Bronchial epithelial cell (primary cell): ENCODE measurements at regions not wholly inside any gene's neighbourhood (a gene's known extent, or its start where the extent isn't known, plus 50 kb on each side); places are given as distances from the start of the nearest gene placed in this dataset.
"Not testable (repeated sequence)": the region's sequence is repeated elsewhere in the genome, so short reads cannot be mapped to it uniquely, and the experiment has no call there.

Experiments
- DNase-seq: peaks from one replicate; pipeline ENCODE4 v3.0.0-alpha.2; 2010; ENCODE audit warnings: low read depth
- FAIRE-seq: peaks from 2 replicates; lab custom pipeline; 2011; peaks lifted over from hg19 to GRCh38; lab: Jason Lieb, UNC
- H3K27me3 ChIP-seq: 2 replicates; pipeline ENCODE4 v1.5.1; 2011; ENCODE audit warnings: low read length; ENCODE audit not compliant: control insufficient read depth, insufficient read depth
- H3K36me3 ChIP-seq: 2 replicates; pipeline ENCODE4 v1.5.1; 2011; ENCODE audit warnings: low read length; ENCODE audit not compliant: control insufficient read depth, insufficient read depth
- H3K4me3 ChIP-seq: 2 replicates; pipeline ENCODE4 v1.5.1; 2011; ENCODE audit warnings: mild to moderate bottlenecking, low read depth, low read length, control low read depth
- TF ChIP-seq, protein P1 (sequence below): IDR thresholded peaks from 2 replicates; pipeline ENCODE4 v1.5.1; 2011; ENCODE audit warnings: mild to moderate bottlenecking, moderate library complexity, low read length, control low read depth, inconsistent platforms; ENCODE audit not compliant: insufficient read depth, severe bottlenecking

DNA sequence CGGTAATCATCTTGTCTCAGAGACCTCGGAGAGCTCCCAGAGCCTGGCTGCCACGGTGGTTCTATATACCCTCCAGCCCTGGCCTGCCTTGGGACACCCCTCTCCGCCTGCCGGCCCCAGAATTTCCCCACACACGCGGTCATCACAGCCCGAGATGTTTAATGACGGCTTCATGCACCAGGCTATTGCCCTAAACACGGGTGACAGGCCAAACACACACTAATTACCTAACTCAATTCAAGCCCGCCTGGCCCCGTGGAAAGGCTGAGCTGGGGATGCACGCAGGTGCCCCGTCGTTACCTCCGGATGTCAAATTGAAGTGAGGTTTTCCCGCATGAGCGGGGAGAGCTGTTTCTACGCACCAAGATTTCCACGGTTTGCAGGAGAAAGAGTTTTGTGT lies 72.9 kb upstream of the PPP2R3B start:
- Histone ChIP-seq H3K27me3 (no peaks in the 10 kb centered on the region), H3K4me3 (no peak overlapping the region), H3K36me3 (no peaks in the 10 kb centered on the region)
- FAIRE-seq (no peak), DNase-seq (no peak)
- TF ChIP-seq, protein P1, sequence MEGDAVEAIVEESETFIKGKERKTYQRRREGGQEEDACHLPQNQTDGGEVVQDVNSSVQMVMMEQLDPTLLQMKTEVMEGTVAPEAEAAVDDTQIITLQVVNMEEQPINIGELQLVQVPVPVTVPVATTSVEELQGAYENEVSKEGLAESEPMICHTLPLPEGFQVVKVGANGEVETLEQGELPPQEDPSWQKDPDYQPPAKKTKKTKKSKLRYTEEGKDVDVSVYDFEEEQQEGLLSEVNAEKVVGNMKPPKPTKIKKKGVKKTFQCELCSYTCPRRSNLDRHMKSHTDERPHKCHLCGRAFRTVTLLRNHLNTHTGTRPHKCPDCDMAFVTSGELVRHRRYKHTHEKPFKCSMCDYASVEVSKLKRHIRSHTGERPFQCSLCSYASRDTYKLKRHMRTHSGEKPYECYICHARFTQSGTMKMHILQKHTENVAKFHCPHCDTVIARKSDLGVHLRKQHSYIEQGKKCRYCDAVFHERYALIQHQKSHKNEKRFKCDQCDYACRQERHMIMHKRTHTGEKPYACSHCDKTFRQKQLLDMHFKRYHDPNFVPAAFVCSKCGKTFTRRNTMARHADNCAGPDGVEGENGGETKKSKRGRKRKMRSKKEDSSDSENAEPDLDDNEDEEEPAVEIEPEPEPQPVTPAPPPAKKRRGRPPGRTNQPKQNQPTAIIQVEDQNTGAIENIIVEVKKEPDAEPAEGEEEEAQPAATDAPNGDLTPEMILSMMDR, result no peak

DNA sequence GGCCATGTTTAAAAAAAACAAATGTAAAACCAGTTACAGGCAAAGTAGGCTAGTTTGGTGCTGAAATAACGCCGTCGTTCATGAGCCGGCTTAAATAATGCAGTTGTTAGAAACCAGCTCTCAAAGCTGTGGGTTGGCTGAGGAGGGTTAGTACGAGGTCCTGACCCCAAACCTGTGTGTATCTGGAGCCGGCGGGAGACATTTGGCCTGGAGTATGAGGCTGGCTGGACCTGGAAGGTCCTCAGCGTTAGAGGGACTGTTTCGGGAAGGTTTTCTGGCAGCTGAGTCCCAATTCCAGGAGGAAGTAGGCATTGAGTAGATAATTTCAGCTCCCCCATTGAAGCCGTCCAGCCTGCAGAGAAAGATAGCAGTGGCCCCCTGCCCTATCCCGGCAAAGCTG lies 73.4 kb upstream of the PPP2R3B start:
- no peaks in the 10 kb centered on the region for H3K36me3 ChIP-seq
- no peaks in the 10 kb centered on the region for H3K27me3 ChIP-seq
- no peak overlapping the region for H3K4me3 ChIP-seq
- DNase-seq (no peak), FAIRE-seq (no peak)
- TF ChIP-seq, protein P1, result no peak

GRCh38 chrX:460823-461640 lies 74.3 kb upstream of the PPP2R3B start:
- Histone ChIP-seq H3K36me3 (no peaks in the 10 kb centered on the region), H3K27me3 (no peaks in the 10 kb centered on the region), H3K4me3 (no peak overlapping the region)
- TF ChIP-seq, protein P1, result no peak
- FAIRE-seq (no peak), DNase-seq (no peak)

DNA sequence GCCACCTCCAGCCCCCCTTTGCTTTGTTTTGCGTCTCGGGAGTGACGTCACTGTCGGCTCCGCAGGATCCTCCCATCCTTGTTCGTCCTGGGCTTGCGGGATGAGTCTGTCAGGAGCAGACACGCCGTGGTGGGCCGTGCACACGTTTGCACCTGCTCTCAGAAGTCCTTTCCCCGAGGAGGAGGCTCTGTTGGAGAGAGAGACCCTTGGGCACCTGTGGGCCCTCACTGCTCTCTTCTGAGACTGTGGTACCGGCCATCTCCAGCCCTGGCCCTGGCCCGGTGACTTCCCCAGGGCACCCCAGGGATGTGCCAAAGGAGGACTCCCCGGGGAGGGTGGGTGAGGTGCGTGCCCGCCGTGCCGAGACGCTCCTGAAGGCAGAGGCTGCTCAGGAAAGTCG lies 76.1 kb upstream of the PPP2R3B start:
- no peaks in the 10 kb centered on the region for H3K36me3 ChIP-seq
- DNase-seq (no peak), FAIRE-seq (no peak)
- TF ChIP-seq, protein P1, result no peak
- H3K4me3 ChIP-seq, result no peak overlapping the region
- no peaks in the 10 kb centered on the region for H3K27me3 ChIP-seq

DNA sequence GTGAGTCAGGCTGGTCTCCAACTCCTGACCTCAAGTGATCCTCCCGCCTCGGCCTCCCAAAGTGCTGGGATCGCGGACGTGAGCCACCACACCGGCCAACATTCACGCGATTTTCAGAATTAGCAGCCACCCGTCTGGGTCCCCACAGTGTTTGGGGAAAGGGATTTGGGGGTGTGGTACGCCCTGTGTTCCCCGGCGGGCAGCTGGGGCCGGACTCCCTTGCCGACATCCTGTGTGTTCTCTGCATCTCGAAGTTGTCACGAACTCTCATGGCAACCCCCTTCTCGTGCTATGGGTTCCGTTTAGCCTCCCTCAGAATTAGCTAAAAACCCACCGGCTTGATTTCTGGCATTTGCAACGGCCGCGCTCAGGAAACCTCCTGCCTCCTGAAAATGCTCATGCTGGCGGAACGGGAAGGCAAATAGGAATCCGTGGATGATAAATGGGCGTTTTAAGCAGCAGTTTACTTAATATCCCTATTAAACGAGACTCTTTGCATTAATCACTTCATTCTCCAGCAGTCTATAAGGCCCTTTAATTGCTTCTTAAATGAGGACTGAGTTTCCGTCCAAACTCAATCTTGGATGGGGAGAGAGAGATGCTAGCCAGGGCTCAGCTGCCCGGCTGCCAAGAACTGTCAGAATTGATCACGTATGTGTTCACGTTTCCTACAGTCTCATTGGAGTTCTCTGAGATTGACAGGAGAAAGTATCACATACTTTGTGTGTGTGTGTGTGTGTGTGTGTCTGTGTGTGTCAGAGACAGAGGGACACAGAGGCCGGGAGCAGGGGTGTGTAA lies 78.9 kb upstream of the PPP2R3B start:
- Histone ChIP-seq H3K27me3 (no peaks in the 10 kb centered on the region), H3K36me3 (no peaks in the 10 kb centered on the region), H3K4me3 (no peak overlapping the region)
- FAIRE-seq (no peak), DNase-seq (no peak)
- TF ChIP-seq, protein P1, result no peak

DNA sequence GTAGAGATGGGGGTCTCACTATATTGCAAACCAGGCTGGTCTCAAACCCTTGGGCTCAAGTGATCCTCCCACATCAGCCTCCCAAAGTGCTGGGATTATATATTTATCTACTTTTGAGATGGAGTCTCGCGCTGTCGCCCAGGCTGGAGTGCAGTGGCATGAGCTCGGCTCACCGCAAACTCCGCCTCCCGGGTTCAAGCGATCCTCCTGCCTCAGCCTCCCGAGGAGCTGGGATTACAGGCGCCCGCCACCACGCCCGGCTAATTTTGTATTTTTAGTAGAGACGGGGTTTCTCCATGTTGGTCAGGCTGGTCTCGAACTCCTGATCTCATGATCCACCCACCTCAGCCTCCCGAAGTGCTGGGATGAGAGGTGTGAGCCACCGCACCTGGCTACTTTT lies 80.1 kb upstream of the PPP2R3B start:
- not testable (repeated sequence) for H3K36me3 ChIP-seq, H3K4me3 ChIP-seq, H3K27me3 ChIP-seq, FAIRE-seq, DNase-seq

DNA sequence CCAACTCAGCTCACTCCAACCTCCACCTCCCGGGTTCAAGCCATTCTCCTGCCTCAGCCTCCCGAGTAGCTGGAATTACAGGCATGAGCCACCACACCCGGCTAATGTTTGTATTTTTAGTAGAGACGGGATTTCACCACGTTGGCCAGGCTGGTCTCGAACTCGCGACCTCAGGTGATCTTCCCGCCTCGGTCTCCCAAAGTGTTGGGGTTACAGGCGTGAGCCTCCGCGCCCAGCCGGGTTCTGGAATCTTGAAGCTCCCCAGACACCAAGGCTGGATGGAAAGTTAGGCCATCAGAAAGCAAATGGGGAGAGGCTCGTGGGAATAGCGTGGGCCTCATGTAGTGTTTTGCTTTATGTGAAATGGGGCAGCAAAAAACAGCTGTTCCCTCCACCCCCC lies 81.0 kb upstream of the PPP2R3B start:
- H3K4me3 ChIP-seq, DNase-seq, H3K36me3 ChIP-seq, H3K27me3 ChIP-seq, FAIRE-seq: not testable (repeated sequence)
